Activated CD4-positive, CD25-positive, alpha-beta regulatory T cell (primary cell): ENCODE measurements at regions not wholly inside any gene's neighbourhood (a gene's known extent, or its start where the extent isn't known, plus 50 kb on each side); places are given as distances from the start of the nearest gene placed in this dataset.

Source experiments
- DNase-seq, 4 experiments: peaks; one replicate each; lab custom pipeline; 2025; lab: John Stamatoyannopoulos, UW

GRCh38 chr5:164027738-164028137 lies 522.3 kb downstream of the MAT2B start:
- no peak for DNase-seq

- no peak for DNase-seq
Observed at GRCh38 chr5:164038128-164038783, 532.8 kb downstream of the MAT2B start.

GRCh38 chr5:164041105-164041504 lies 535.7 kb downstream of the MAT2B start:
- no peak for DNase-seq

- DNase-seq: no peak
Observed at GRCh38 chr5:164048359-164048926, 543.0 kb downstream of the MAT2B start.

- no peak for DNase-seq
Observed at GRCh38 chr5:164051745-164052144, 546.3 kb downstream of the MAT2B start.

- DNase-seq: no peak
Observed at GRCh38 chr5:164052536-164053093, 547.2 kb downstream of the MAT2B start.

- DNase-seq: no peak
Observed at GRCh38 chr5:164053123-164053522, 547.7 kb downstream of the MAT2B start.

GRCh38 chr5:164054461-164054860 lies 549.0 kb downstream of the MAT2B start:
- no peak for DNase-seq

GRCh38 chr5:164057121-164057520 lies 551.7 kb downstream of the MAT2B start:
- no peak for DNase-seq

GRCh38 chr5:164058621-164059020 lies 553.2 kb downstream of the MAT2B start:
- DNase-seq: no peak

GRCh38 chr5:164059471-164059870 lies 554.1 kb downstream of the MAT2B start:
- no peak for DNase-seq

- no peak for DNase-seq
Observed at GRCh38 chr5:164060786-164061355, 555.5 kb downstream of the MAT2B start.

GRCh38 chr5:164062304-164062703 lies 556.9 kb downstream of the MAT2B start:
- DNase-seq: no peak

- DNase-seq: no peak
Observed at GRCh38 chr5:164065266-164065665, 559.8 kb downstream of the MAT2B start.

GRCh38 chr5:164071671-164072070 lies 566.3 kb downstream of the MAT2B start:
- DNase-seq: no peak

GRCh38 chr5:164073081-164073480 lies 567.7 kb downstream of the MAT2B start:
- DNase-seq: no peak

GRCh38 chr5:164076556-164076955 lies 571.1 kb downstream of the MAT2B start:
- no peak for DNase-seq

- no peak for DNase-seq
Observed at GRCh38 chr5:164090358-164090757, 584.9 kb downstream of the MAT2B start.

- no peak for DNase-seq
Observed at GRCh38 chr5:164091836-164092235, 586.4 kb downstream of the MAT2B start.

GRCh38 chr5:164094291-164094690 lies 588.9 kb downstream of the MAT2B start:
- DNase-seq: no peak

GRCh38 chr5:164097749-164098148 lies 592.3 kb downstream of the MAT2B start:
- DNase-seq: no peak

- DNase-seq: no peak
Observed at GRCh38 chr5:164098531-164098930, 593.1 kb downstream of the MAT2B start.

- DNase-seq: no peak
Observed at GRCh38 chr5:164098979-164099378, 593.6 kb downstream of the MAT2B start.
